ENCODE measurements at regions not wholly inside any gene's neighbourhood (a gene's known extent, or its start where the extent isn't known, plus 50 kb on each side); places are given as distances from the start of the nearest gene placed in this dataset.

DNA sequence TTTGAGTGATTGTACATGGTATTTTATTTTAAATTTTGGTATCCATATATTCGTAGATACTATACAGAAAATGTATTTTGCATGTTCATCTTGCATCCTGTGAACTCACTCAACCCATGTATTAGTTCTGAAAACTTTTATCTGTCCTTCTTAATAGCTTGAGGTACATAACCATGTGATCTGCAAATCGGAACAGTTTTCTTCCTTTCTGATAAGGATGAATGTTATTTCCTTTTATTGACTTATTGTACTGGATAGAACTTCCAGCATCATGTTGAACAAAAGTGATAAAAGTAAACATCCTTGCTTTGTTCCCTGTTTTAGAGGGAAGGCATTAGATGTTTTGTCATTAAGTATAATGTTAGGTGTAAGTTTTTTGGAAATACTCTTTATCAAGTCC, 554.7 kb downstream of the GALR1 start:
- TF ChIP-seq, protein P1, sequence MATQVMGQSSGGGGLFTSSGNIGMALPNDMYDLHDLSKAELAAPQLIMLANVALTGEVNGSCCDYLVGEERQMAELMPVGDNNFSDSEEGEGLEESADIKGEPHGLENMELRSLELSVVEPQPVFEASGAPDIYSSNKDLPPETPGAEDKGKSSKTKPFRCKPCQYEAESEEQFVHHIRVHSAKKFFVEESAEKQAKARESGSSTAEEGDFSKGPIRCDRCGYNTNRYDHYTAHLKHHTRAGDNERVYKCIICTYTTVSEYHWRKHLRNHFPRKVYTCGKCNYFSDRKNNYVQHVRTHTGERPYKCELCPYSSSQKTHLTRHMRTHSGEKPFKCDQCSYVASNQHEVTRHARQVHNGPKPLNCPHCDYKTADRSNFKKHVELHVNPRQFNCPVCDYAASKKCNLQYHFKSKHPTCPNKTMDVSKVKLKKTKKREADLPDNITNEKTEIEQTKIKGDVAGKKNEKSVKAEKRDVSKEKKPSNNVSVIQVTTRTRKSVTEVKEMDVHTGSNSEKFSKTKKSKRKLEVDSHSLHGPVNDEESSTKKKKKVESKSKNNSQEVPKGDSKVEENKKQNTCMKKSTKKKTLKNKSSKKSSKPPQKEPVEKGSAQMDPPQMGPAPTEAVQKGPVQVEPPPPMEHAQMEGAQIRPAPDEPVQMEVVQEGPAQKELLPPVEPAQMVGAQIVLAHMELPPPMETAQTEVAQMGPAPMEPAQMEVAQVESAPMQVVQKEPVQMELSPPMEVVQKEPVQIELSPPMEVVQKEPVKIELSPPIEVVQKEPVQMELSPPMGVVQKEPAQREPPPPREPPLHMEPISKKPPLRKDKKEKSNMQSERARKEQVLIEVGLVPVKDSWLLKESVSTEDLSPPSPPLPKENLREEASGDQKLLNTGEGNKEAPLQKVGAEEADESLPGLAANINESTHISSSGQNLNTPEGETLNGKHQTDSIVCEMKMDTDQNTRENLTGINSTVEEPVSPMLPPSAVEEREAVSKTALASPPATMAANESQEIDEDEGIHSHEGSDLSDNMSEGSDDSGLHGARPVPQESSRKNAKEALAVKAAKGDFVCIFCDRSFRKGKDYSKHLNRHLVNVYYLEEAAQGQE (IDR thresholded peaks at IDR 0.05; ENCODE audit: insufficient read depth in 1 of 2, low read depth in 2 of 2, low read length in 2 of 2) = no peak
- TF ChIP-seq FOXP2 (optimal IDR thresholded peaks at IDR 0.05; ENCODE audit: borderline replicate concordance, extremely low read depth, extremely low read length, insufficient read depth) (no peak), POLR2AphosphoS5 (IDR thresholded peaks at IDR 0.05; ENCODE audit: low read depth, low read length) (no peak), TAF1 (IDR thresholded peaks at IDR 0.05; ENCODE audit: borderline replicate concordance, insufficient read depth, low read length) (no peak), SIN3A (IDR thresholded peaks at IDR 0.05; ENCODE audit: borderline replicate concordance, insufficient read depth, low read length) (no peak)

DNA sequence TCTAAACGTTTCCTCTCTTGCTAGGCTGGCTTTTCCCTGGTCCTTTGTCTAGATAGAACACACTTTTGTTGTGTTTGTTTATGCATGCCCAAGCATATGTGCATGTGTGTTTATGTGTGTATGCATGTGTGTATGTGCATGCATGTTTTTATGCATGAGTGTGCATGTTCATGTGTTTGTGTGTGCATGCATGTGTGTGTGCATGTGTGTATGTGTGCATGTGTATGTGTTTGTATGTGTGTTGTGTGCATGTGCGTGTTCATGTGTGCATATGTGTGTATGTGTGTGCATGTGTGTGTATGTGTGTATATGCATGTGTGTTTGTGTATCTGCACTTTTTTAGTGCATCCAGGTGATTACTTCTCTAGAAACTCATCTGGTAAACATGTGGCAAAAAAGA, 558.0 kb downstream of the GALR1 start:
- TF ChIP-seq POLR2AphosphoS5 (IDR thresholded peaks at IDR 0.05; ENCODE audit: low read depth, low read length) (no peak), TAF1 (IDR thresholded peaks at IDR 0.05; ENCODE audit: borderline replicate concordance, insufficient read depth, low read length) (no peak), SIN3A (IDR thresholded peaks at IDR 0.05; ENCODE audit: borderline replicate concordance, insufficient read depth, low read length) (no peak), FOXP2 (optimal IDR thresholded peaks at IDR 0.05; ENCODE audit: borderline replicate concordance, extremely low read depth, extremely low read length, insufficient read depth) (no peak)
- TF ChIP-seq, protein P1 (IDR thresholded peaks at IDR 0.05; ENCODE audit: insufficient read depth in 1 of 2, low read depth in 2 of 2, low read length in 2 of 2) = no peak

GRCh38 chr18:77811503-77811902, 561.9 kb downstream of the GALR1 start:
- TF ChIP-seq SIN3A (IDR thresholded peaks at IDR 0.05; ENCODE audit: borderline replicate concordance, insufficient read depth, low read length) = peak; percentile 93
- TF ChIP-seq, protein P1 (IDR thresholded peaks at IDR 0.05; ENCODE audit: insufficient read depth in 1 of 2, low read depth in 2 of 2, low read length in 2 of 2) = 0 out of 4 replicates have a peak, but pooled peaks of 1 of the 2 experiments have one; percentile 15
- TF ChIP-seq FOXP2 (optimal IDR thresholded peaks at IDR 0.05; ENCODE audit: borderline replicate concordance, extremely low read depth, extremely low read length, insufficient read depth) = no peak

DNA sequence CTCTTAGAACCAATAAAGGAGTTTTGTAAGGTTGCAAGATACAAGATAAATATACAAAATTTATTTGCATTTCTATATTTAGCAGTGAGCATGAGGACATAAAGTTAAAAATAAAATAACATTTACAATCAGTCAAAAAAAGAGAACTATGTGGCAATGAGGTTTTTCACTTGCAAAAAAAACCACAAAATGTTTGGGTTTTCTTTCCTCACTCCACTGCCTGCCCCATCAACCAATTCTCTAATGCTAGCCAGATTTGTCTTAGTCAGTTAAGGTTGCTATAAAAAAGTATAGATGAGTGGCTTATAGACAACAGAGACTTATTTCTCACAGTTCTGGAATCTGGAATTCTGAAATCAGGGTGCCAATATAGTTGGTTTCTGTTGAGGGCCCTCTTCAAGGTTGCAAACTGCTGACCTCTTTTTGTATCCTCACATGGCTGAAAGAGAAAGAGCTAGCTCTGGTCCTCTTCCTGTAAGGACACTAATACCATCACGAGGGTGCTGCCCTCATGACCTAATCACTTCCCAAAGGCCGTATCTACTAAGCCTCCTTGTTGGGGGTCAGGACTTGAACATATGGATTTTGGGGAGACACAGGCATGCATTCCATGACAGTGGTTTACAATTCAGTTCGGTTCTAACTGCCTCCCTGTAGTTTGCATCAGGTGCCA, 566.2 kb downstream of the GALR1 start:
- TF ChIP-seq TAF1 (IDR thresholded peaks at IDR 0.05; ENCODE audit: borderline replicate concordance, insufficient read depth, low read length) (no peak), SIN3A (IDR thresholded peaks at IDR 0.05; ENCODE audit: borderline replicate concordance, insufficient read depth, low read length) (no peak), FOXP2 (optimal IDR thresholded peaks at IDR 0.05; ENCODE audit: borderline replicate concordance, extremely low read depth, extremely low read length, insufficient read depth) (no peak), POLR2AphosphoS5 (IDR thresholded peaks at IDR 0.05; ENCODE audit: low read depth, low read length) (no peak)
- TF ChIP-seq, protein P1 (IDR thresholded peaks at IDR 0.05; ENCODE audit: insufficient read depth in 1 of 2, low read depth in 2 of 2, low read length in 2 of 2) = no peak
